Progenitor cell of endocrine pancreas (in vitro differentiated cells): ENCODE measurements at regions not wholly inside any gene's neighbourhood (a gene's known extent, or its start where the extent isn't known, plus 50 kb on each side); places are given as distances from the start of the nearest gene placed in this dataset.

Experiments
- DNase-seq: peaks from one replicate; pipeline ENCODE4 v3.0.0; 2021; ENCODE audit warnings: low spot score; ENCODE audit not compliant: unreplicated experiment
- H3K27ac Mint-ChIP-seq: 2 replicates; pipeline ENCODE4 v1.8.0; 2021; ENCODE audit warnings: mild to moderate bottlenecking, moderate library complexity, mixed read lengths
- H3K27me3 Mint-ChIP-seq: 2 replicates; pipeline ENCODE4 v1.8.0; 2021; ENCODE audit warnings: mixed read lengths
- H3K36me3 Mint-ChIP-seq: 2 replicates; pipeline ENCODE4 v1.8.0; 2022; ENCODE audit warnings: mixed read lengths; ENCODE audit not compliant: insufficient read depth
- H3K4me1 Mint-ChIP-seq: 2 replicates; pipeline ENCODE4 v1.8.0; 2021; ENCODE audit warnings: low read depth, mixed read lengths
- H3K4me3 Mint-ChIP-seq: 2 replicates; pipeline ENCODE4 v1.8.0; 2021; ENCODE audit warnings: low read depth, mild to moderate bottlenecking, moderate library complexity, mixed read lengths
- H3K9me3 Mint-ChIP-seq: 2 replicates; pipeline ENCODE4 v1.8.0; 2021; ENCODE audit warnings: low read depth, mixed read lengths
- CTCF ChIP-seq: fragments of 200-600 bp; sonication (generic); IDR thresholded peaks from one replicate; pipeline ENCODE4 v1.5.0; 2021; ENCODE audit warnings: antibody characterized with exemption, mild to moderate bottlenecking; ENCODE audit not compliant: unreplicated experiment

- no peak for DNase-seq
- no peak overlapping the region for H3K4me3 Mint-ChIP-seq
- no peak for TF ChIP-seq CTCF
These were observed 222.8 kb downstream of the GAS1 start for GRCh38 chr9:86724529-86724928.

GRCh38 chr9:86723346-86723745, 224.0 kb downstream of the GAS1 start:
- DNase-seq = no peak
- peaks cover 23% of the 10 kb centered on the region for H3K4me1 Mint-ChIP-seq
- H3K27ac Mint-ChIP-seq = no peak overlapping the region
- H3K27me3 Mint-ChIP-seq = no peaks in the 10 kb centered on the region
- H3K9me3 Mint-ChIP-seq = no peaks in the 10 kb centered on the region
- no peak for TF ChIP-seq CTCF
- no peaks in the 10 kb centered on the region for H3K36me3 Mint-ChIP-seq
- no peak overlapping the region for H3K4me3 Mint-ChIP-seq

More at GRCh38 chr9:86724529-86724928, 222.8 kb downstream of the GAS1 start:
- Mint-ChIP-seq H3K27me3 (no peaks in the 10 kb centered on the region), H3K36me3 (no peaks in the 10 kb centered on the region), H3K9me3 (no peaks in the 10 kb centered on the region), H3K4me1 (peaks cover 23% of the 10 kb centered on the region), H3K27ac (no peak overlapping the region)

- Mint-ChIP-seq H3K27ac (peak overlapping the region; percentile 96), H3K27me3 (no peaks in the 10 kb centered on the region), H3K9me3 (no peaks in the 10 kb centered on the region), H3K4me3 (no peak overlapping the region), H3K36me3 (no peaks in the 10 kb centered on the region), H3K4me1 (peaks cover 23% of the 10 kb centered on the region)
- no peak for TF ChIP-seq CTCF
- DNase-seq = no peak
These were observed 224.6 kb downstream of the GAS1 start for GRCh38 chr9:86722706-86723075.

DNA sequence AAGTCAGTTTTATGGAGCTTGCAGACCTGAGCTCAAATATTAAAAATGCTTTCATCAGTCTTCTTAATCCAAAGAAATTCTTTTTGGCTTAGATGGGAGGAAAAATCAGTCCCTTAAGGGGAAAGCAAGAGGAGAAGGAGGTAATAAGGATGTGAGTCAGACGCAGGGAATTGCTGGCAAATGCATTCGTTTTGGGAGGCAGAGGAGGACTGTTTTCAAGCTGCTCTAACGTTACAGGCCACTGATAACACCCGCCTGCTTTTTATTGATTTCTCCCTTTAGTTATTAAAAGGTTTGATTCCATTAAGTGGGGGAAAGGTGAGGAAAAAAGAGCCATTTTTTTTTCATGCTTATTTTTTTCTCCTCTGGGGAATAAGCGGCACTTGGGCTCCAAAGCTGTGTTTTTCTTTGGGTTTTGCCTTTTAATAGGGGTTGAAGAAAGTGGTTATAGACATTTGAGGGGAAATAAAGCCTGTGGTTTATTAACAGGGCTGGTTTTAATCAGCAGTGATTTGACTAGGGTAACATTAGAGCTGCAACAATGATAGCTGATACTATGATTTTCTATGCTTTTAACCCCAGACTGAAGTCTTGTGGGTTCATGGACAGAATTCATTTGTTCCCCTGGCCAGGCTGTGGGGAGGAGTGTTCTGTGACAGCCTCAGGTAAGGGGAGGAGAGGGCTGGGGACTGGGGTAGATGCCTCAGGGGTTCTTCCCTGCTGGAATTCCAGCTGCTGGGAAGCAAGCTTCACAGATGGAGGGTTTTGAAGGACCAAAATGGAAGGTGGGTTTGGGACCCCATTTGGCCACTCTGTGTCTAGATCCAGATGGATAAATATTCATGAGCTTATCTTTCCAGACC, 225.2 kb downstream of the GAS1 start:
- DNase-seq = no peak
- Mint-ChIP-seq H3K9me3 (no peaks in the 10 kb centered on the region), H3K4me1 (peaks cover 23% of the 10 kb centered on the region), H3K36me3 (no peaks in the 10 kb centered on the region), H3K4me3 (peak overlapping the region; percentile 45), H3K27me3 (peaks cover 4% of the 10 kb centered on the region), H3K27ac (peak overlapping the region; percentile 96)
- TF ChIP-seq CTCF = no peak

GRCh38 chr9:86721226-86721781, 226.0 kb downstream of the GAS1 start:
- peaks cover 23% of the 10 kb centered on the region for H3K4me1 Mint-ChIP-seq
- no peak for DNase-seq
- H3K27ac Mint-ChIP-seq = peak overlapping the region; percentile 96
- peak overlapping the region; percentile 45 for H3K4me3 Mint-ChIP-seq
- no peaks in the 10 kb centered on the region for H3K9me3 Mint-ChIP-seq
- no peaks in the 10 kb centered on the region for H3K36me3 Mint-ChIP-seq
- H3K27me3 Mint-ChIP-seq = peaks cover 6% of the 10 kb centered on the region
- TF ChIP-seq CTCF = no peak
